22Rv1 (cell line): ENCODE measurements at regions not wholly inside any gene's neighbourhood (a gene's known extent, or its start where the extent isn't known, plus 50 kb on each side); places are given as distances from the start of the nearest gene placed in this dataset.

Experiments used
- H3K27ac ChIP-seq: fragments of 450-650 bp; 2 replicates; pipeline ENCODE4 v1.5.1; 2017
- ZFX ChIP-seq: fragments of 450-650 bp; IDR thresholded peaks from 2 replicates; pipeline ENCODE4 v1.6.1; 2017; ENCODE audit warnings: antibody characterized with exemption, borderline replicate concordance
- TF ChIP-seq, protein P1 (sequence below): fragments of 450-650 bp; IDR thresholded peaks from 2 replicates; pipeline ENCODE4 v1.5.1; 2017; ENCODE audit warnings: mild to moderate bottlenecking

DNA sequence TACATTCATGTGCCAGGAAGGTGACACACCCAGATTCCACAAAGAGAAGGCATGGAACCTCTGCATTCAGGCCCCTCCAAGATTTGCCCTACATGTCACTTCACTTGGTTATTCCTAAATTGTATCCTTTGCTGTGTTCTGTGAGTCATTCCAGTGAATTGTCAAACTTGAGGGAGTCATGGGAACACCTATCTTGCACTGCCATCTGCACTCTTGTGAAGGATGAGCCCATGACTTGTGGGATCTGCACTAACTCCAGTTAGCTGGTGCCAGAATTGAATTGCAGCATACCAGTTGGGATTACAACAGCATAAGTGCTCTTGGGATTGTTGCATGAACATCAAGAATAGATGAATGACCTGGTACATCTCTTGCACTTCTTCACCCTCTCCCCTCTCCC lies 1288.0 kb upstream of the ZEB2 start:
- no peak for TF ChIP-seq ZFX
- TF ChIP-seq, protein P1, sequence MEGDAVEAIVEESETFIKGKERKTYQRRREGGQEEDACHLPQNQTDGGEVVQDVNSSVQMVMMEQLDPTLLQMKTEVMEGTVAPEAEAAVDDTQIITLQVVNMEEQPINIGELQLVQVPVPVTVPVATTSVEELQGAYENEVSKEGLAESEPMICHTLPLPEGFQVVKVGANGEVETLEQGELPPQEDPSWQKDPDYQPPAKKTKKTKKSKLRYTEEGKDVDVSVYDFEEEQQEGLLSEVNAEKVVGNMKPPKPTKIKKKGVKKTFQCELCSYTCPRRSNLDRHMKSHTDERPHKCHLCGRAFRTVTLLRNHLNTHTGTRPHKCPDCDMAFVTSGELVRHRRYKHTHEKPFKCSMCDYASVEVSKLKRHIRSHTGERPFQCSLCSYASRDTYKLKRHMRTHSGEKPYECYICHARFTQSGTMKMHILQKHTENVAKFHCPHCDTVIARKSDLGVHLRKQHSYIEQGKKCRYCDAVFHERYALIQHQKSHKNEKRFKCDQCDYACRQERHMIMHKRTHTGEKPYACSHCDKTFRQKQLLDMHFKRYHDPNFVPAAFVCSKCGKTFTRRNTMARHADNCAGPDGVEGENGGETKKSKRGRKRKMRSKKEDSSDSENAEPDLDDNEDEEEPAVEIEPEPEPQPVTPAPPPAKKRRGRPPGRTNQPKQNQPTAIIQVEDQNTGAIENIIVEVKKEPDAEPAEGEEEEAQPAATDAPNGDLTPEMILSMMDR, result no peak

DNA sequence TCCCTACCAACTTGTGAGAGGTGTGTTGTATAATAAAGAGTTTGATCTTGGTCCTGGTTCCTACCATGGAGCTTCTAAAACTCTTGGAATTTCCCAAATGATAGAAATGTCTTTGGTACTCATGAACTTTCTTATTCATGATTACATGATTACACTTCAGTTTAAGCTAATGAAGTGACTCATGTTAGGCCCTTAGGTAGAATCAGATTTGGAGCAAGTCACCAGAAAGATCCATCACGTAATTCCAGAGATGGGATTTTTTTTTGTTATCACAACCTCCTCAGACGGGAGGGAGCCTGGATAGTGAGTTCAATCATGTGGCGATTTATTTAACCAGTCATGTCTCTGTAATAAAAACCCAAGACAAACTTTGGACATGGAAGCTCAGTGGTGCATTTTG lies 1287.6 kb upstream of the ZEB2 start:
- TF ChIP-seq, protein P1, result no peak
- no peak for TF ChIP-seq ZFX
- no peak overlapping the region for H3K27ac ChIP-seq

More for the DNA sequence above, 1288.0 kb upstream of the ZEB2 start:
- H3K27ac ChIP-seq, result no peak overlapping the region

DNA sequence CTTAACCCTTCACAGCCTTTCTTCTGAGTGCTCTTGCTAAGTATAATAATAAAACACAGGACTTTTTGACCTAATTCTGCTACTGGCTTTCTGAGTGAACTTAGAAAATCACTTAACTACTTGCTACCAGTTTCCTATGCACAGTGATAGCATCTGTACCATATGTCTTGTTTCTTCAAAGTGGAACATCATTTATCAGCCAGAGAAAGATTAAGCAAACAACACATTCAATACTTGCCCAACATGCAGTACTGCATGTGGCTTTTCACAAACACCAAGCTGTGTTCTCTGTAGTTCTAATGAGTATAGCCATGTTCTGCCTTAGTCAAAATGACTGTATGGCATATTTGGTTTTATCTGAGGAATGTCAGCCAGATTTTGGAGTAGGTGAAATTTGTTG lies 1286.6 kb upstream of the ZEB2 start:
- no peak overlapping the region for H3K27ac ChIP-seq
- TF ChIP-seq ZFX, result no peak
- TF ChIP-seq, protein P1, result no peak

DNA sequence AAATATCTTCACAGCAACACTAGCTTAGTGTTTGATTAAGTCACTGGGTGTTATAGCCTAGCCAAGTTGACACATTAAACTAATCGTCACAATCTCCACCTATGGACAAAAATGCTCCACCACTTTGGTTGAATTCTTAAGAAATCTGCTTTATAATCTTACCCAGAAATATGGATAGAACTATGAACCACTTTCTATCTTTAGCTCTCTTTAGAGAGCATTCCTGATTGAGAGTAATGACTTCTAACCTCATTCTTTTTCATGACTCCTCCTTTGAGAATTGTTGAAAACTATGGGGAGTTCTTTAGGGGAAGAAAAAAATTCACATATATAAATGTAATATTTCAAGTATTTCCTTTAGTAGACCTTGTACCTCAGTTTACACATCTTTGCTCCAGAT lies 1282.2 kb upstream of the ZEB2 start:
- H3K27ac ChIP-seq, result no peak overlapping the region
- TF ChIP-seq, protein P1, result no peak
- no peak for TF ChIP-seq ZFX

DNA sequence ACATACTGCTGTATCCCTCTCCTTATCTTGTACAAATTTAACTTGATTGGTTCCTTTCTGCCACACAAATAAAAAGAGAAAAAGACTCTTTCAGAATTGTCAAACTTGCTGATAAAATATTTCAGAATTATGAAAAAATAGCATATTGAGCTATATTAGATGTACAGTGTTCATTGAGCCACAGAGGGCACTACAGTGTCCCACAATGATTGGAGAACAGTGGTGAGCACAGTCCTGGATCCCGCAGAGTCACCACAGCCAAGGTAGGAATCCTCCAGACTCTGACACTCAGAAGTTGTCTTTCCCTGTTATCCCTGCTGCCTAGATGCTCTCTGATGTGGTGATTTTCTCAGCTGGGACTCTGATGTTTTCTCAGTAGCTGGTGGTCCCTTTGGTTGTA lies 1281.3 kb upstream of the ZEB2 start:
- no peak overlapping the region for H3K27ac ChIP-seq

DNA sequence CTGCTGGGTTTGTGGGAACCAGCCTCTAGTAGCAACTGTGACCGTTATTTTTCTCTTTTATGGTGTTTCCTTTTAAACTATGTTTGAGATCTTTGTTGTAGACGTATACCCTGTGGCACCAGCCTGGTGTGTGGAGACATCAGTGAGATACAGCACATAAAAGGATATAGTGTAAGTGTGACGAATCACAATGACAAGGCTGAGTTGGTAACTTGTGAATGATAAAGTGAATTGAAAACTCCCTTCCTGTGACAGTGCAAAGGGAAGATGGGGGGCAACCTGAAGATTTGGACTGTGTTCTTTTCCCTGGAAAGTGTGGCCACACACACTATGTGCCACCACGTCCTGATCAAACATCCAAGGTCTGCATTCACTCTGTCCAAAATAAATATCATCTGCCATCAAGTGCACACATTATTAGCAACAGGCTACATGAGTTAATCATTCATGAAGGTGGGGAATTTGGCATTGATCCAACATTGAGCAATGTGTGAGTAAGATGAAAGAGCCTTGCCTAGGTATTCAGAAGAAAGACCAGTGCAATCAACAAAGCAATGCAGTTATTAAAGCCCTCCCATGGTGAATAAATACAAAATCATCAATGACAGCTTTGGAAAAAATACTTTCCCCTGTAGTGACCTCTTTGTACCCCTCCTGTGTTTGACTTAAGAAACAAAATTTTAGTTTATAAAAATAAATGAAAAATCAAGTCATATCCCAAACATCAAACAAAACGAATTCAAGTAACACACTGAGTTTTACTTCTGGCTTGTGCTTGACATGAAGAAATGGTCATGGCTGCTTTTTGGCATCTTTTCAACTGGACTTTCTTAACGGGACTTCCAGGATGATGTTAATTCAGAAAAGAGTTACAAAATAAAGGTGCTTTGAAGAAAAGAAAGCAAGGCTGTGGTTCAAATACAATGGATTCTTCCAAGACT lies 1280.5 kb upstream of the ZEB2 start:
- TF ChIP-seq, protein P1, result no peak
- no peak for TF ChIP-seq ZFX
- no peak overlapping the region for H3K27ac ChIP-seq

More for the DNA sequence above, 1281.3 kb upstream of the ZEB2 start:
- TF ChIP-seq ZFX, result no peak
- TF ChIP-seq, protein P1, result no peak

DNA sequence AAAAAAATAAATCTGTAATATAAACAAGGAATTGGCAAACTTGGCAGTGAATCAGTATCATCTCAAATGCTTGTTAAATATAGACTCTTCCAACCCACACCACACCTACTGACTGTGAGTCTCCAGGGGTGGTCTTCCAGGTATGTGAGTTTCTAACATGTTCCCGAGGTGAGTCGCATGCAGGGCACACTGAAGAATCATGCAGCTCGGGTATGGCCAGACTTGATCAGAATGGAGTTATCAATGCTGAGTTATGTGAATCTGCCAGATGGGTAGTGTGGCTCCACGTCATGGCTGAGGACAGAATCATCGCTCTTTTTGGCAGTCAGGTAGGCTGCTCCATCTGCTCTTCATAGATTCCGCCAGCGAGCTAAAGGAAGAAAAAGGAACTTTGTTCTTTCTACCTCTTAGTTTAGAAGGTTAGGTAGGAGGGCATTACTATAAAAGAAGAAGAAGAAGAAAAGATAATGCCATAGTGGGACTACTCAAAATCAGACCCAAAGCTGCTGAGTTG lies 1279.7 kb upstream of the ZEB2 start:
- no peak overlapping the region for H3K27ac ChIP-seq
- TF ChIP-seq, protein P1, result no peak
- TF ChIP-seq ZFX, result no peak
